HG02938 (cell line): ENCODE measurements at regions not wholly inside any gene's neighbourhood (a gene's known extent, or its start where the extent isn't known, plus 50 kb on each side); places are given as distances from the start of the nearest gene placed in this dataset.

Experiments
- ATAC-seq: cut with Tn5 transposase; IDR thresholded peaks from one replicate; pipeline ENCODE4 v1.9.1; 2021; ENCODE audit warnings: mild to moderate bottlenecking, moderate library complexity; ENCODE audit not compliant: unreplicated experiment

- no peak for ATAC-seq
Measured at GRCh38 chr13:47545201-47546024, 455.7 kb downstream of the SUCLA2 start.

GRCh38 chr13:47539317-47539716 lies 461.8 kb downstream of the SUCLA2 start:
- ATAC-seq = no peak

DNA sequence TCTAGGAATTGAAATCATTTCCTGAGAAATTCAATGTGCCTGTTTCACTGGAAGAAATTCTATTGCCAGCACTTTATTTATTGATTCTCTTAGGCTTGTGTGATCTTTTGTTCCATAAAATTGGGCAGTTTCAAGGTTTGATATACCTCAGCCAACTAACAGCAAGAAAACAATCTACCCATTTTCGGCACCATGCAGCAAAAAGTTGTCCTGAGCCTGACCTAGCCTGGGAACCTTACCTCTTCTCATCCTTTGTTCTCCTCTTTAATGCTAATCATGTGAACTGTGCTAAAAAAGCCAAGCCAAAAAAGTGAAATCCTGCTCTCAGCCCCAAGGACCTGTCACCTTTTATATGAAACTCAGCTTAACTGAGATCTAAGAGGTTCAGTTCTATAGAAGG lies 477.3 kb downstream of the SUCLA2 start:
- no peak for ATAC-seq

- ATAC-seq = no peak
Measured at GRCh38 chr13:47521890-47522487, 479.1 kb downstream of the SUCLA2 start.

- no peak for ATAC-seq
Measured at GRCh38 chr13:47519626-47520025, 481.4 kb downstream of the SUCLA2 start.

- ATAC-seq = no peak
Measured at GRCh38 chr13:47518530-47518929, 482.5 kb downstream of the SUCLA2 start.

DNA sequence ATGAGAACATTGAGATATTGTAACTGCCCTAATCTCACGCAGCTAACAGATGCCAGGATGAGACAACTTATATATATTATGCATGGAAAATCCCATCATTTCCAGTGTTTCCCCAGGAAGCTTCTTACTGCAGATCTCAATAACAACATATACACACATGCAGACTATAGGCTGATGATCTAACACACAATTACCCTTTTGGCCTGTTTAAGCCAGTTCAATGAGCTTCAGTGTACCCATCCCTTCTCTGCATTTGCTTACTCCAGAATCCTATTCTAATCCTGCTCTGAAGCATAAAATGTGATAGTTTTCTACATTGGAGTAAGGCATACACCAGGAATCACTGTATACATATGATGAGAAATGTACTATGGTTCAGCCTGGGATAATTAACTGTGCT lies 489.4 kb downstream of the SUCLA2 start:
- no peak for ATAC-seq

DNA sequence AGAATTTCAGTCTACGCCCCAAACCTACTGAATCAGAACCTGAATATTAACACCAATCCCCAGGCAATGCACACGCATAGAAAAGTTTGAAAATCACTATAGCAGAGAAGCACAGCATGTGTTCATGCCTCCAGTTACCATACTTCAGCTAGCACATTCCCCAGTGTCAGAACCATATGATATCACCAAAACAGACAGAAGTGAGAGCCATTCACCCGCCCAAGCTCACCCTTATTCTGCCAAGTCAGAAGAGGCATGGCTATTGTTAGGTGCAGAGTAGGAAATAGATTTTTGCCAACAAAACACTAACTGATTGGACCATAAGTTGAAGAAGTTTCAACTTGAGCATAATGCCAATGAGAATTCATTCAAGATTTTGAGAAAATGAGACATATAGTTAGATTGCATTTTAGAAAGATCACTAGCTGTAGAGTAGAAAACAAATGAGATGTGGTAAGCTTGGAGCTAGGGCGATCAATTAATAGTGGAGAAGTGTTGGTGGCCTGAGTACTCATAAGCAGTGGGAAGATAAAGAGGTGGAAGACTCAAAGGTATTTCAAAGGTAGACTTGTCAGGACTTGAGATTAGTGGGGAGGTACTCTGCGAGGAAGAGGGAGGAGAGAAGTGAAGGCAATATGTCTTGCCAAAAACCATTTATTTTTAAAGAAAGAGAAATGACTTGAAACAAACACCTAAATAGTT lies 492.4 kb downstream of the SUCLA2 start:
- no peak for ATAC-seq

- no peak for ATAC-seq
Measured at GRCh38 chr13:47503475-47503874, 497.6 kb downstream of the SUCLA2 start.

GRCh38 chr13:47502166-47502565 lies 498.9 kb downstream of the SUCLA2 start:
- ATAC-seq = no peak

GRCh38 chr13:47499358-47500150 lies 501.5 kb downstream of the SUCLA2 start:
- no peak for ATAC-seq

GRCh38 chr13:47484548-47484947 lies 516.5 kb downstream of the SUCLA2 start:
- ATAC-seq = no peak

GRCh38 chr13:47481536-47481935 lies 519.5 kb downstream of the SUCLA2 start:
- no peak for ATAC-seq

DNA sequence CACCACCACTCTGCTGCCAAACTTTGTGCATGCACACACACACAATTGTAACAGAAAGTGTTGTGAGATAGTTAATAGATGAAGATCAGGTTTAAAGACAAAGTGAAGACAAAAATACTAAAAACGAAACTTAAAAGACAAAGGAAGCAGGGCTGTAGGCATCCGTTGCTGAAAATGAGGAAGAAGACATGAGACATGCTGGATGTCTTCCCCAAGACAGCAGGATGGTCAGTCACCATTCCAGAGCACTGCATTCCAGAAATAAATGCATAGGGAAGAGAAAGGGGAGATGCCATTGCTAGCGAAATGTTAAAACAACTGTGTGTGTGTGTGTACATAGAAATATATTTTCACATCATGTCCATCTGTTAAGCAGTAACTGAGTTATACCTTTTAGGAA lies 520.1 kb downstream of the SUCLA2 start:
- no peak for ATAC-seq

DNA sequence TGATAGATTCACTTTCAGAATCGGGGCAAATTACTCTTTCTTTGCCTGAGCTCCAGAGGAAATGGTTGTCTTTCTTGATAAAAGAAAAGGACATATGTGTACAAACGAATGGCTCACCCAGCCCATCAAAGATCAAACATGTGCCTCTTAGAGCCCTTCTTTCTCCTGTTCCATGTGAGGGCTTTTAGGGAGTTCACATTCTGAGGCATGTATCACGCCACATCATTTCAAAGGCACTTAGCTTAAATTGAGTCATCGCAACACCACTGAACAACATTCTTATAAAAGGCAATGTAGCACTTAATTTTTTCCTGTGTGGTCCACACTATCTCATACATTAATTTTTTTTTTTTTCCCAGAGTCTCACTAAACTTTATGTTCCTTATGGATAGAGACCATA lies 521.0 kb downstream of the SUCLA2 start:
- ATAC-seq = no peak

GRCh38 chr13:47478985-47479384 lies 522.1 kb downstream of the SUCLA2 start:
- ATAC-seq = no peak

DNA sequence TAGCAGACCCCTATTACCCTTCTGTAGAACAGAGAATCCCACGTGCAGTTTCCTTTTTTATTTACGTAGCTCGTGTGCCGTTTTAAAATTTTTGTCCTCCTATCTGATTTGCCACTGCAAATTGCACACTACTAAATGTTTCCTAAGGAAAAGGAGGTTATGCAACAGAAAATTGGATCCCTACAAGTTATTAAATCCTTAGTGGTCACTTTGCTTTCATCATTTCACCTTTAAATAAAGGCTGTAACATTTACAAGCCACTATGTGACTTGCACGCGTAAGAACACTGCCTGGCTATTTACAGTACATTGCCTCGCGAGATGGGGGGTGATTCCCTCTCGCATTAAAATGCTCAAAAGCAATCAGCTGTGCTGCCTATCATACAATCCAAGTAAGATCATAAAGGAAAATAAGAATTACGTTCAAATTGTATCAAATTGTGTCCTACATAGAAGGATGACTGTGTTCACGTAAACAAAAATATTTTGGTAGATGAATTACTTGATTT lies 525.6 kb downstream of the SUCLA2 start:
- no peak for ATAC-seq

DNA sequence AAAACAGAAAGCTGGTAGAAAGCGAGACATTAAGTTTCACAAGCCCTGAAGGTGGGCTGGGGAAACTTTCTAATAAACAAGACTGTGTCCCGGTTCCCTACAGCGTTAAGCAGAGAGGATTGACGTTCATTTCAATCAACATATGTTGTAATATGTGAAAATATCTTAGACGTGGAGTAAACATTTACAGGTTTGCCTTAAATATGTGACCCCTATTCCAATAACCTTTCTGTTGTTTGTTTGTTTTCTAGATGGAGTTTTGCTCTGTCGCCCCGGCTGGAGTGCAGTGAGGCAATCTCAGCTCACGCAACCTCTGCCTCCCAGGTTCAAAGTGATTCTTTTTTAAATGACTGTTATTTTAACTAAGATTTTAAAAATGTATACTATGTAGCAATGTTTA lies 526.2 kb downstream of the SUCLA2 start:
- ATAC-seq = no peak

GRCh38 chr13:47474326-47474725 lies 526.7 kb downstream of the SUCLA2 start:
- ATAC-seq = no peak

DNA sequence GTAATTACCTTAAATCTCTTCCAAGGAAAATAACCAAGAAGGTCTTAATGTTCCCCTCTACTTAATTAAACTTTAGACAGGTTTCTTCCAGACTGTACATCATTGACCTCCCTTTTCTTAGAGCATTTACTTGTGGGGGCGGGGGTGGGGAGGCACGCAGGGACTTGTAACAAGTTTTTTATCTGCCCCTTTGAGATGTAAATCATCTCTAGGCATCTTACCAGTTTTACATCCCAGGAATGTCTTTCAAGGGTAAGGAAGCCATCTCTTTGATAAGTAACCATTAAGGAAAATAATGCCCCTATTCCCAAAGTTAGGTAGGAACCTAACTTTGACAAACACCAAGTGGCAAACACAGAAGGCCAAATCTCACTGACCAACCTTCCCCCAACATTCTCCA lies 528.6 kb downstream of the SUCLA2 start:
- ATAC-seq = no peak

- no peak for ATAC-seq
Measured at GRCh38 chr13:47463726-47464125, 537.3 kb downstream of the SUCLA2 start.
